ENCODE measurements at regions not wholly inside any gene's neighbourhood (a gene's known extent, or its start where the extent isn't known, plus 50 kb on each side); places are given as distances from the start of the nearest gene placed in this dataset.

- Histone ChIP-seq H3K27me3 (no peaks in the 10 kb centered on the region), H3K36me3 (no peaks in the 10 kb centered on the region), H3K9me3 (no peaks in the 10 kb centered on the region), H3K27ac (peak overlapping the region; percentile 81), H3K4me3 (peak overlapping the region in 1 of 2 donors; percentile 23), H3K4me1 (peaks cover 43% of the 10 kb centered on the region)
- no peak for DNase-seq (ENCODE audit: extremely low spot score in 2 of 2)
- intact Hi-C loops (cut with DNase I) = no loop called here
- peak; percentile 55 to 57 for TF ChIP-seq POLR2AphosphoS5 (IDR thresholded peaks at IDR 0.05; ENCODE audit: insufficient read depth in 1 of 2, low read depth in 1 of 2)
- no peak for TF ChIP-seq POLR2A (IDR thresholded peaks at IDR 0.05)
Observed at GRCh38 chr4:140238351-140239056, 84.5 kb upstream of the MAML3 start.

GRCh38 chr4:140237616-140238350, 83.8 kb upstream of the MAML3 start:
- intact Hi-C loops (cut with DNase I) = no loop called here
- TF ChIP-seq CTCF (IDR thresholded peaks at IDR 0.05) = no peak
- TF ChIP-seq POLR2AphosphoS5 (IDR thresholded peaks at IDR 0.05; ENCODE audit: insufficient read depth in 1 of 2, low read depth in 1 of 2) = peak in 1 of 2 donors; percentile 72
- no peak for TF ChIP-seq POLR2A (IDR thresholded peaks at IDR 0.05)
- Histone ChIP-seq H3K27ac (peak overlapping the region; percentile 81), H3K4me1 (peaks cover 36% of the 10 kb centered on the region), H3K27me3 (no peaks in the 10 kb centered on the region), H3K9me3 (no peaks in the 10 kb centered on the region), H3K4me3 (peak overlapping the region; percentile 17 to 23), H3K36me3 (no peaks in the 10 kb centered on the region)
- no peak for DNase-seq (ENCODE audit: extremely low spot score in 2 of 2)

GRCh38 chr4:140236654-140237169, 82.7 kb upstream of the MAML3 start:
- intact Hi-C loops (cut with DNase I) = no loop called here

DNA sequence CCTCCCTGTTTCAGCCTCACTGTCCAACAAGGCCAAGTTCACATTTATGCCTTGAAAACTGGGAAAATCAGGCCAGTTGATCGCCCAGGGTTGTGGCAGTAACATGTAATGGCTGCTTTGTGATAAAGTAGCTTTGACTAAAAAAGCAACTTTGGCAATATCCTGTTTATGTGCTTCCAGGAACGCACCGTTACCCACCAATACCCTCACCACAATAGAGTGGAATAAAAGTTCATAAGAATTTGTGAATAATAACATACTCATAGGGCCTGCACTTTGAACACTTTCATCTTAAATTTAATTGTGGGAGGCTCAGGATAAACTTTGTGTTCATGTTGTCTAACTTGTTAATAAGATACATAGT, 80.7 kb upstream of the MAML3 start:
- Histone ChIP-seq H3K36me3 (no peaks in the 10 kb centered on the region), H3K4me1 (peaks cover 29% of the 10 kb centered on the region), H3K9me3 (no peaks in the 10 kb centered on the region), H3K27ac (peak overlapping the region; percentile 15), H3K27me3 (no peaks in the 10 kb centered on the region), H3K4me3 (no peak overlapping the region)
- intact Hi-C loops (cut with DNase I) = no loop called here
- no peak for TF ChIP-seq CTCF (IDR thresholded peaks at IDR 0.05)
- TF ChIP-seq POLR2A (IDR thresholded peaks at IDR 0.05) = no peak
- no peak for DNase-seq (ENCODE audit: extremely low spot score in 2 of 2)

More at GRCh38 chr4:140236654-140237169, 82.7 kb upstream of the MAML3 start:
- no peaks in the 10 kb centered on the region for H3K27me3 ChIP-seq
- no peaks in the 10 kb centered on the region for H3K36me3 ChIP-seq
- peak overlapping the region; percentile 81 for H3K27ac ChIP-seq
- H3K9me3 ChIP-seq = no peaks in the 10 kb centered on the region
- TF ChIP-seq POLR2AphosphoS5 (IDR thresholded peaks at IDR 0.05; ENCODE audit: insufficient read depth in 1 of 2, low read depth in 1 of 2) (no peak), POLR2A (IDR thresholded peaks at IDR 0.05) (no peak), CTCF (IDR thresholded peaks at IDR 0.05) (no peak)
- DNase-seq (ENCODE audit: extremely low spot score in 2 of 2) = no peak
- H3K4me3 ChIP-seq = no peak overlapping the region
- peaks cover 29% of the 10 kb centered on the region for H3K4me1 ChIP-seq

DNA sequence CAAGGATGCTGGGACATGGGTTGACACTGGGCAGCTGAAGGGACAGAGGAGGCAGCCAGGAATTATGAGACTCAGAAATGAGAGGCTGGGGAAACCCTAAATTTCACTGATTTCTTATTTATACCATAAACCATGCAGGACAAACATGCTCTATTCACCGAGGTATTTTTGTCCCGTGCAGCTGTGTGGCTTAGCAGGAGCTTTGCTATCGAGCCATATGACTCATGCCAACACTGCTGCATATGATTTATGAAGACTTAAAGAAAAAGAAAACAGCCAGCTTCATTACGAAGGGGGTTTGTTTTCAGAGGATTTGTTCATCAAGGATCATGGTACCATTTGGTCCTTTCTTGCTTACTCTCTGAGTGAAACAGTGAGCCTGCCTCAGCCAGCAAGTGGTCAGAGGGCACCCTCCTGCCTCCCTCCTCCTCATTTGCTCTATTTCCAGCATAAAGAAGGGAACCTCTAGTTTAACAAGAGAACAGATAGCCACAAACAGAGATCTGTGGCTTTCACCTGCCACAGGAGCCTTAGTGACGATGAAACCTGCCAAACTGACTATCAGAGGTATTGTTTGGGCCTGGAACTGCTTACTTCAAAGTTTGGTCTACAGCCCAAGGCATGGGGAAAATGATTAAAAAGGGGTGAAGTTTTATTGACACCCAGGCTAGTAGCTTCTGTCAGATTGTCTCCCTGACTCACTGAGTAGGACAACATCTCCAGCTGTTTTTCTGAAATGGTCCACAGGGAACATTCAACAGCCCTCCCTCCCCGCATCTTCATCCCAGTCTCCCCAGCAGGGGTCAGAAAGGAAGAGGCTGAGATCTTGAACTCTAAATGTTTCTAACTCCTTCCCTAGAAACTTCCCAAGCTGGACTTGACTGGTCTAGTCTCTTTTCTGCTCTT, 80.1 kb upstream of the MAML3 start:
- intact Hi-C loops (cut with DNase I) = no loop called here
- Histone ChIP-seq H3K4me1 (peaks cover 26% of the 10 kb centered on the region), H3K27ac (peak overlapping the region; percentile 15), H3K9me3 (no peaks in the 10 kb centered on the region), H3K4me3 (no peak overlapping the region), H3K36me3 (no peaks in the 10 kb centered on the region), H3K27me3 (no peaks in the 10 kb centered on the region)
- TF ChIP-seq CTCF (IDR thresholded peaks at IDR 0.05) (no peak), POLR2AphosphoS5 (IDR thresholded peaks at IDR 0.05; ENCODE audit: insufficient read depth in 1 of 2, low read depth in 1 of 2) (peak in 1 of 2 donors; percentile 37), POLR2A (IDR thresholded peaks at IDR 0.05) (no peak)
- DNase-seq (ENCODE audit: extremely low spot score in 2 of 2) = no peak

All from vagina (tissue), 2 donors.